ENCODE measurements at regions not wholly inside any gene's neighbourhood (a gene's known extent, or its start where the extent isn't known, plus 50 kb on each side); places are given as distances from the start of the nearest gene placed in this dataset.

- ATAC-seq, result no peak
- Histone ChIP-seq H3K4me3 (no peak overlapping the region), H3K9me3 (no peaks in the 10 kb centered on the region), H3K4me1 (no peaks in the 10 kb centered on the region), H3K27me3 (no peaks in the 10 kb centered on the region), H3K27ac (no peak overlapping the region), H3K36me3 (no peaks in the 10 kb centered on the region)
- 83% methylated on average over 3 of the region's 5 CpGs for WGBS (ENCODE audit: insufficient coverage, low coverage, low lambda C conversion rate, missing lambda C conversion rate)
- intact Hi-C loops (cut with DNase I), result no loop called here
- TF ChIP-seq, protein P1, sequence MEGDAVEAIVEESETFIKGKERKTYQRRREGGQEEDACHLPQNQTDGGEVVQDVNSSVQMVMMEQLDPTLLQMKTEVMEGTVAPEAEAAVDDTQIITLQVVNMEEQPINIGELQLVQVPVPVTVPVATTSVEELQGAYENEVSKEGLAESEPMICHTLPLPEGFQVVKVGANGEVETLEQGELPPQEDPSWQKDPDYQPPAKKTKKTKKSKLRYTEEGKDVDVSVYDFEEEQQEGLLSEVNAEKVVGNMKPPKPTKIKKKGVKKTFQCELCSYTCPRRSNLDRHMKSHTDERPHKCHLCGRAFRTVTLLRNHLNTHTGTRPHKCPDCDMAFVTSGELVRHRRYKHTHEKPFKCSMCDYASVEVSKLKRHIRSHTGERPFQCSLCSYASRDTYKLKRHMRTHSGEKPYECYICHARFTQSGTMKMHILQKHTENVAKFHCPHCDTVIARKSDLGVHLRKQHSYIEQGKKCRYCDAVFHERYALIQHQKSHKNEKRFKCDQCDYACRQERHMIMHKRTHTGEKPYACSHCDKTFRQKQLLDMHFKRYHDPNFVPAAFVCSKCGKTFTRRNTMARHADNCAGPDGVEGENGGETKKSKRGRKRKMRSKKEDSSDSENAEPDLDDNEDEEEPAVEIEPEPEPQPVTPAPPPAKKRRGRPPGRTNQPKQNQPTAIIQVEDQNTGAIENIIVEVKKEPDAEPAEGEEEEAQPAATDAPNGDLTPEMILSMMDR (IDR thresholded peaks at IDR 0.05), result no peak
- no peak for TF ChIP-seq POLR2A (IDR thresholded peaks at IDR 0.05)
- DNase-seq, result no peak
Observed at GRCh38 chr10:35949811-35950211, 307.7 kb upstream of the FZD8 start.

DNA sequence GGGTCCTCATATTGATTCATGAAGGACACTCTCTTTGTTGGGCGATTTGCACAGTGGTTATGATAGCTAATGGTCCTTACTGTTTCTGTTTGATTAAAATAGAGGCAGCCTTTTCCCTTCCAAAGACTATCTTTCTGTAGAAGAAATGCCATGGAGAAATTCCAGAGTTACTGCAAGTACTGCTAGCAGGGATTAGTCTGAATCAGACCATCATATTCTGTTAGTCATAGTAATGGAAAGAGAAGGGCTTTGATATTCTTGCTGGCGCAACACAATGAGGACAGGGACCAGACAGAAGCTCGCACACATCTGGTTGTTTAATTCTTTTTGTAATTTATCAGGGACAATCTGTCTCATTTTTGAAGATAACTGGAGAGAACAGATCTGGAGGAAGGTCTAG lies 304.5 kb upstream of the FZD8 start:
- ATAC-seq (no peak), DNase-seq (no peak)
- 76% methylated on average over 3 of the region's 3 CpGs for WGBS (ENCODE audit: insufficient coverage, low coverage, low lambda C conversion rate, missing lambda C conversion rate)
- no peaks in the 10 kb centered on the region for H3K27me3 ChIP-seq
- intact Hi-C loops (cut with DNase I), result no loop called here
- no peak overlapping the region for H3K4me3 ChIP-seq
- H3K27ac ChIP-seq, result no peak overlapping the region
- TF ChIP-seq POLR2A (IDR thresholded peaks at IDR 0.05), result no peak
- TF ChIP-seq, protein P1 (IDR thresholded peaks at IDR 0.05), result no peak
- H3K9me3 ChIP-seq, result no peaks in the 10 kb centered on the region
- no peaks in the 10 kb centered on the region for H3K4me1 ChIP-seq
- no peaks in the 10 kb centered on the region for H3K36me3 ChIP-seq

- no peaks in the 10 kb centered on the region for H3K4me1 ChIP-seq
- intact Hi-C loops (cut with DNase I), result no loop called here
- no peaks in the 10 kb centered on the region for H3K36me3 ChIP-seq
- TF ChIP-seq, protein P1 (IDR thresholded peaks at IDR 0.05), result no peak
- no peak for TF ChIP-seq POLR2A (IDR thresholded peaks at IDR 0.05)
- no peak overlapping the region for H3K27ac ChIP-seq
- no peaks in the 10 kb centered on the region for H3K27me3 ChIP-seq
- no peaks in the 10 kb centered on the region for H3K9me3 ChIP-seq
- ATAC-seq (no peak), DNase-seq (no peak)
- WGBS (ENCODE audit: insufficient coverage, low coverage, low lambda C conversion rate, missing lambda C conversion rate), result 54% methylated on average over 3 of the region's 3 CpGs
- no peak overlapping the region for H3K4me3 ChIP-seq
Observed at GRCh38 chr10:35942057-35942456, 300.0 kb upstream of the FZD8 start.

- Histone ChIP-seq H3K4me1 (no peaks in the 10 kb centered on the region), H3K27me3 (no peaks in the 10 kb centered on the region), H3K4me3 (no peak overlapping the region), H3K9me3 (no peaks in the 10 kb centered on the region), H3K36me3 (no peaks in the 10 kb centered on the region), H3K27ac (no peak overlapping the region)
- DNase-seq (no peak), ATAC-seq (peak in 1 of 4 donors; percentile 26)
- intact Hi-C loops (cut with DNase I), result no loop called here
- 38% methylated on average over 5 of the region's 14 CpGs for WGBS (ENCODE audit: insufficient coverage, low coverage, low lambda C conversion rate, missing lambda C conversion rate)
- TF ChIP-seq, protein P1 (IDR thresholded peaks at IDR 0.05), result no peak
- TF ChIP-seq POLR2A (IDR thresholded peaks at IDR 0.05), result no peak
Observed at GRCh38 chr10:35940141-35941041, 298.3 kb upstream of the FZD8 start.

Measured in right lobe of liver (tissue), 6 donors.